SK-N-SH treated with all-trans-retinoic acid at 6 μM for 48 hours (cell line): ENCODE measurements at regions not wholly inside any gene's neighbourhood (a gene's known extent, or its start where the extent isn't known, plus 50 kb on each side); places are given as distances from the start of the nearest gene placed in this dataset.

Experiments used
- ARNTL ChIP-seq: fragments of 450-650 bp; formaldehyde crosslinking; IDR thresholded peaks from 2 replicates; pipeline ENCODE4 v1.5.0; 2020; ENCODE audit warnings: low read depth, mild to moderate bottlenecking, moderate library complexity, borderline replicate concordance
- CSDC2 ChIP-seq: fragments of 250-450 bp; sonication (Bioruptor Pico); IDR thresholded peaks from 2 replicates; pipeline ENCODE4 v1.5.0; 2020; ENCODE audit warnings: mild to moderate bottlenecking, moderate library complexity
- GLIS3 ChIP-seq: fragments of 250-450 bp; sonication (Bioruptor Pico); IDR thresholded peaks from 2 replicates; pipeline ENCODE4 v1.5.0; 2020; ENCODE audit warnings: mild to moderate bottlenecking, moderate library complexity
- POU6F1 ChIP-seq: fragments of 250-450 bp; sonication (Bioruptor Pico); IDR thresholded peaks from 2 replicates; pipeline ENCODE4 v1.8.0; 2021; ENCODE audit warnings: low read depth, mild to moderate bottlenecking, moderate library complexity, borderline replicate concordance
- TCF4 ChIP-seq: fragments of 250-450 bp; sonication (Bioruptor Pico); IDR thresholded peaks from 2 replicates; pipeline ENCODE4 v1.8.0; 2021; ENCODE audit warnings: mild to moderate bottlenecking, moderate library complexity, borderline replicate concordance
- ZFP30 ChIP-seq: fragments of 450-650 bp; formaldehyde crosslinking; IDR thresholded peaks from 2 replicates; pipeline ENCODE4 v1.5.0; 2022; ENCODE audit warnings: mild to moderate bottlenecking, moderate library complexity
- ZNF8 ChIP-seq: fragments of 450-650 bp; formaldehyde crosslinking; IDR thresholded peaks from 2 replicates; pipeline ENCODE4 v1.5.0; 2020; ENCODE audit warnings: mild to moderate bottlenecking, moderate library complexity
- TF ChIP-seq, protein P1 (sequence below): fragments of 250-450 bp; sonication (Bioruptor Pico); IDR thresholded peaks from 2 replicates; pipeline ENCODE4 v1.5.1; 2020; ENCODE audit warnings: low read depth, mild to moderate bottlenecking, moderate library complexity
- TF ChIP-seq, protein P2 (sequence below): fragments of 250-450 bp; sonication (Bioruptor Pico); IDR thresholded peaks from 2 replicates; pipeline ENCODE4 v1.5.0; 2020; ENCODE audit warnings: mild to moderate bottlenecking, moderate library complexity
- TF ChIP-seq, protein P3 (sequence below): fragments of 250-450 bp; sonication (Bioruptor Pico); IDR thresholded peaks from 2 replicates; pipeline ENCODE4 v1.8.0; 2020; ENCODE audit warnings: mild to moderate bottlenecking, moderate library complexity, borderline replicate concordance

DNA sequence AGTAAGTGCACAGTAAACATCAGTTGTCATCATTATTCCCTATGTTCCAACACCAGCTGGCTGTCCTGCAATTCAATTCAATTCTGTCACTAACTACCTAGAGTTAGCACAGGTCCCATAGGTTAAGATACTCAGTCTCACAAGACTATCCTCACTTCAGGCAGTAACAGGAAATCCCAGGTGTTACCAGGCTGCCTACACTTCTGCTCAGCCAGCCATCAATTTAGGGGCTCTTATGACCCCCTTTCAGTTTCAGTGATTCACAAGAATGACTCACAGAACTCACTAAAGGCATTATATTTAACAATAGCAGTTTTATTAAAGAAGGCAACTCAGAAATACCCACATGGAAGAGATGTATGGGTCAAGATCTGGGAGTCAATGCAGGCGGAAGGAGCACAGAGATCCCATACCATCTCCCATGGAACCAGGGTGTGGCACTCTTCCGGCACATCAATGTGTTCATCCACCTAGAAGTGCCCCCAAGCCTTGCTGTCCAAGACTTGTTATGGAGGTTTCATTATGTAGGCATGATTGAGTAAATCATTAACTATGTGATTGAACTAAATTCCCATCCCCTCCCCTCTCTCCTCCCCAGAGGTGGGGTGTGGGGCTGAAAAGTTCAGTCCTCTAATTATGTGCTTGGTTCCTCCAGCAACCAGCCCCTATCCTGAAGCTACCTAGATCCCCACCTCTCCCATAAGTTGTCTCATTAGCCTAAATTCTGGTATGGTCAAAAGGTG, 120.8 kb upstream of the WSCD2 start:
- TF ChIP-seq, protein P1, sequence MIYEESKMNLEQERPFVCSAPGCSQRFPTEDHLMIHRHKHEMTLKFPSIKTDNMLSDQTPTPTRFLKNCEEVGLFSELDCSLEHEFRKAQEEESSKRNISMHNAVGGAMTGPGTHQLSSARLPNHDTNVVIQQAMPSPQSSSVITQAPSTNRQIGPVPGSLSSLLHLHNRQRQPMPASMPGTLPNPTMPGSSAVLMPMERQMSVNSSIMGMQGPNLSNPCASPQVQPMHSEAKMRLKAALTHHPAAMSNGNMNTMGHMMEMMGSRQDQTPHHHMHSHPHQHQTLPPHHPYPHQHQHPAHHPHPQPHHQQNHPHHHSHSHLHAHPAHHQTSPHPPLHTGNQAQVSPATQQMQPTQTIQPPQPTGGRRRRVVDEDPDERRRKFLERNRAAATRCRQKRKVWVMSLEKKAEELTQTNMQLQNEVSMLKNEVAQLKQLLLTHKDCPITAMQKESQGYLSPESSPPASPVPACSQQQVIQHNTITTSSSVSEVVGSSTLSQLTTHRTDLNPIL = no peak
- TF ChIP-seq ZFP30 (no peak), GLIS3 (CRISPR knock-in tag) (no peak), POU6F1 (no peak), ZNF8 (CRISPR knock-in tag) (no peak), ARNTL (no peak), TCF4 (CRISPR knock-in tag) (no peak), CSDC2 (no peak)
- TF ChIP-seq, protein P2, sequence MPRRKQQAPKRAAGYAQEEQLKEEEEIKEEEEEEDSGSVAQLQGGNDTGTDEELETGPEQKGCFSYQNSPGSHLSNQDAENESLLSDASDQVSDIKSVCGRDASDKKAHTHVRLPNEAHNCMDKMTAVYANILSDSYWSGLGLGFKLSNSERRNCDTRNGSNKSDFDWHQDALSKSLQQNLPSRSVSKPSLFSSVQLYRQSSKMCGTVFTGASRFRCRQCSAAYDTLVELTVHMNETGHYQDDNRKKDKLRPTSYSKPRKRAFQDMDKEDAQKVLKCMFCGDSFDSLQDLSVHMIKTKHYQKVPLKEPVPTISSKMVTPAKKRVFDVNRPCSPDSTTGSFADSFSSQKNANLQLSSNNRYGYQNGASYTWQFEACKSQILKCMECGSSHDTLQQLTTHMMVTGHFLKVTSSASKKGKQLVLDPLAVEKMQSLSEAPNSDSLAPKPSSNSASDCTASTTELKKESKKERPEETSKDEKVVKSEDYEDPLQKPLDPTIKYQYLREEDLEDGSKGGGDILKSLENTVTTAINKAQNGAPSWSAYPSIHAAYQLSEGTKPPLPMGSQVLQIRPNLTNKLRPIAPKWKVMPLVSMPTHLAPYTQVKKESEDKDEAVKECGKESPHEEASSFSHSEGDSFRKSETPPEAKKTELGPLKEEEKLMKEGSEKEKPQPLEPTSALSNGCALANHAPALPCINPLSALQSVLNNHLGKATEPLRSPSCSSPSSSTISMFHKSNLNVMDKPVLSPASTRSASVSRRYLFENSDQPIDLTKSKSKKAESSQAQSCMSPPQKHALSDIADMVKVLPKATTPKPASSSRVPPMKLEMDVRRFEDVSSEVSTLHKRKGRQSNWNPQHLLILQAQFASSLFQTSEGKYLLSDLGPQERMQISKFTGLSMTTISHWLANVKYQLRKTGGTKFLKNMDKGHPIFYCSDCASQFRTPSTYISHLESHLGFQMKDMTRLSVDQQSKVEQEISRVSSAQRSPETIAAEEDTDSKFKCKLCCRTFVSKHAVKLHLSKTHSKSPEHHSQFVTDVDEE (CRISPR knock-in tag) = no peak
- TF ChIP-seq, protein P3, sequence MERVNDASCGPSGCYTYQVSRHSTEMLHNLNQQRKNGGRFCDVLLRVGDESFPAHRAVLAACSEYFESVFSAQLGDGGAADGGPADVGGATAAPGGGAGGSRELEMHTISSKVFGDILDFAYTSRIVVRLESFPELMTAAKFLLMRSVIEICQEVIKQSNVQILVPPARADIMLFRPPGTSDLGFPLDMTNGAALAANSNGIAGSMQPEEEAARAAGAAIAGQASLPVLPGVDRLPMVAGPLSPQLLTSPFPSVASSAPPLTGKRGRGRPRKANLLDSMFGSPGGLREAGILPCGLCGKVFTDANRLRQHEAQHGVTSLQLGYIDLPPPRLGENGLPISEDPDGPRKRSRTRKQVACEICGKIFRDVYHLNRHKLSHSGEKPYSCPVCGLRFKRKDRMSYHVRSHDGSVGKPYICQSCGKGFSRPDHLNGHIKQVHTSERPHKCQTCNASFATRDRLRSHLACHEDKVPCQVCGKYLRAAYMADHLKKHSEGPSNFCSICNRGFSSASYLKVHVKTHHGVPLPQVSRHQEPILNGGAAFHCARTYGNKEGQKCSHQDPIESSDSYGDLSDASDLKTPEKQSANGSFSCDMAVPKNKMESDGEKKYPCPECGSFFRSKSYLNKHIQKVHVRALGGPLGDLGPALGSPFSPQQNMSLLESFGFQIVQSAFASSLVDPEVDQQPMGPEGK = no peak
